OCI-LY7 (cell line): ENCODE measurements at regions not wholly inside any gene's neighbourhood (a gene's known extent, or its start where the extent isn't known, plus 50 kb on each side); places are given as distances from the start of the nearest gene placed in this dataset.

Experiments used
- BruUV-seq: library from RNA; stranded (reverse); fragments of 400-500 nt; replicated peaks from 2 replicates; lab custom pipeline; 2021; lab: Mats Ljungman, UMichigan
- CTCF ChIA-PET: fragments of 300-600 bp; sonication (Branson Sonifier 250); formaldehyde crosslinking; loops from one replicate; lab custom pipeline; 2022; ENCODE audit warnings: antibody characterized with exemption; ENCODE audit not compliant: unreplicated experiment; lab: Charles Lee
- POLR2A ChIA-PET: fragments of 300-600 bp; sonication (Branson Sonifier 250); formaldehyde crosslinking; loops from one replicate; lab custom pipeline; 2022; ENCODE audit warnings: antibody characterized with exemption; lab: Charles Lee
- DNase-seq: peaks from one replicate; pipeline ENCODE4 v3.0.0-alpha.2; 2015; ENCODE audit warnings: low spot score
- H2AFZ ChIP-seq: fragments of 200-600 bp; sonication (generic), shearing (Covaris generic); 2 replicates; pipeline ENCODE4 v1.6.1; 2014; ENCODE audit warnings: mild to moderate bottlenecking, antibody characterized with exemption, low read length, moderate library complexity
- H3K27ac ChIP-seq: fragments of 200-600 bp; sonication (generic); 2 replicates; pipeline ENCODE4 v1.5.1; 2014; ENCODE audit warnings: mixed run types, low read depth, mild to moderate bottlenecking, moderate library complexity, low read length, inconsistent platforms; ENCODE audit not compliant: poor library complexity, severe bottlenecking
- H3K36me3 ChIP-seq: fragments of 200-600 bp; sonication (generic); 2 replicates; pipeline ENCODE4 v1.6.1; 2014; ENCODE audit warnings: mild to moderate bottlenecking, antibody characterized with exemption, low read length, moderate library complexity, mixed read lengths; ENCODE audit not compliant: insufficient read depth
- H3K4me1 ChIP-seq: fragments of 200-600 bp; sonication (generic); 2 replicates; pipeline ENCODE4 v1.5.1; 2014; ENCODE audit warnings: mild to moderate bottlenecking, low read length; ENCODE audit not compliant: insufficient read depth, poor library complexity, severe bottlenecking
- H3K4me2 ChIP-seq: fragments of 200-600 bp; sonication (generic); 2 replicates; pipeline ENCODE4 v1.6.1; 2014; ENCODE audit warnings: mild to moderate bottlenecking, low read length
- H3K4me3 ChIP-seq: fragments of 200-600 bp; sonication (generic); 2 replicates; pipeline ENCODE4 v1.5.1; 2014; ENCODE audit warnings: mild to moderate bottlenecking, low read depth, low read length; ENCODE audit not compliant: poor library complexity, severe bottlenecking
- H3K79me2 ChIP-seq: fragments of 200-600 bp; sonication (generic); 2 replicates; pipeline ENCODE4 v1.6.1; 2016; ENCODE audit warnings: low read depth, mild to moderate bottlenecking, low read length, moderate library complexity, mixed read lengths; ENCODE audit not compliant: insufficient read depth
- H3K9me2 ChIP-seq: fragments of 200-600 bp; sonication (generic); 2 replicates; pipeline ENCODE4 v1.6.1; 2016; ENCODE audit warnings: mild to moderate bottlenecking, low read length, mixed read lengths; ENCODE audit not compliant: insufficient read depth
- H3K9me3 ChIP-seq: fragments of 200-600 bp; sonication (generic); 2 replicates; pipeline ENCODE4 v1.6.1; 2014; ENCODE audit warnings: mild to moderate bottlenecking, mixed run types, low read length, mixed read lengths
- H4K20me1 ChIP-seq: fragments of 200-600 bp; sonication (generic); 2 replicates; pipeline ENCODE4 v1.6.1; 2014; ENCODE audit warnings: mild to moderate bottlenecking, antibody characterized with exemption, low read length, moderate library complexity, mixed read lengths; ENCODE audit not compliant: insufficient read depth
- CTCF ChIP-seq: fragments of 200-600 bp; sonication (generic); conservative IDR thresholded peaks from 2 replicates; pipeline ENCODE4 v1.5.1; 2014; ENCODE audit warnings: mild to moderate bottlenecking, antibody characterized with exemption, low read length, moderate library complexity, mixed read lengths
- EZH2phosphoT487 ChIP-seq: fragments of 200-600 bp; sonication (generic); IDR thresholded peaks from 2 replicates; pipeline ENCODE4 v1.6.1; 2018; ENCODE audit warnings: low read depth, borderline replicate concordance, mild to moderate bottlenecking, mixed run types, antibody characterized with exemption, low read length, moderate library complexity, mixed read lengths
- intact Hi-C: fragments of 100-400 bp; cut with micrococcal nuclease; formaldehyde crosslinking; loops from one replicate; pipeline ENCODE4 v1.10.0; 2022; ENCODE audit not compliant: unreplicated experiment

- H3K27ac ChIP-seq, result no peak overlapping the region
- H3K4me1 ChIP-seq, result no peaks in the 10 kb centered on the region
- H3K4me2 ChIP-seq, result no peak overlapping the region
- intact Hi-C loops, result no loop called here
- no peak overlapping the region for H2AFZ ChIP-seq
- DNase-seq, result no peak
- no peak overlapping the region for H3K4me3 ChIP-seq
- H3K79me2 ChIP-seq, result no peaks in the 10 kb centered on the region
- H4K20me1 ChIP-seq, result no peaks in the 10 kb centered on the region
- no peaks in the 10 kb centered on the region for H3K9me3 ChIP-seq
- no peaks in the 10 kb centered on the region for H3K9me2 ChIP-seq
- ChIA-PET POLR2A (interaction anchor here (0.6 kb wide), 1 partner anchor 257 kb away, joined by 5 read pairs; no protein-coding TSS in a partner anchor), CTCF (no interaction called here)
- BruUV-seq, result no TSS peak
- TF ChIP-seq CTCF (no peak), EZH2phosphoT487 (no peak)
- H3K36me3 ChIP-seq, result no peaks in the 10 kb centered on the region
Observed at GRCh38 chr15:60264088-60264487, 133.7 kb downstream of the ANXA2 start.

DNA sequence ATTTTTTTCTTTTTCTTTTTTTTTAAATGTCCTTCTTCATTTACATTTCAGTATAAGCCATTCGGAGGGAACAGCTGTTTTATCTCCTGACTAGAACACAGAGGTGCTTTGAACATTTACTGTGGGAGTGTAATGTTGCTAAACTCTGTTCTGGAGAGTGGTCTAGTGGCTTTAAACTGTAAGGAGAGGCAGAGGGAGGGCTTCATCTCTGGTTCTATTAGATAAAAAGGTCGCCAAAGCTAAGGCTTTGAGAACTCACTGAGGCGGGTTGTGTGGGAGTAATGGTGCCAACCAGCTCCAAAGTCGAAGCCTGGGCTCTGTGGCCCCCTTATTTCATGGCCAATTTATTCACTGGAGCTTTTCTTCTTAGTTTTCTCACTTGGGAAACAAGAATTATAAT is 133.2 kb downstream of the ANXA2 start:
- ChIA-PET POLR2A (no interaction called here), CTCF (no interaction called here)
- H4K20me1 ChIP-seq, result no peaks in the 10 kb centered on the region

More for the DNA sequence above, 133.2 kb downstream of the ANXA2 start:
- Histone ChIP-seq H3K9me3 (no peaks in the 10 kb centered on the region), H3K4me3 (no peak overlapping the region), H3K9me2 (no peaks in the 10 kb centered on the region), H3K36me3 (no peaks in the 10 kb centered on the region), H3K4me2 (no peak overlapping the region), H3K79me2 (no peaks in the 10 kb centered on the region), H3K27ac (no peak overlapping the region), H3K4me1 (no peaks in the 10 kb centered on the region), H2AFZ (no peak overlapping the region)
- TF ChIP-seq EZH2phosphoT487 (no peak), CTCF (no peak)
- DNase-seq, result no peak
- intact Hi-C loops, result no loop called here
- no TSS peak for BruUV-seq
